ENCODE measurements at regions not wholly inside any gene's neighbourhood (a gene's known extent, or its start where the extent isn't known, plus 50 kb on each side); places are given as distances from the start of the nearest gene placed in this dataset.

DNA sequence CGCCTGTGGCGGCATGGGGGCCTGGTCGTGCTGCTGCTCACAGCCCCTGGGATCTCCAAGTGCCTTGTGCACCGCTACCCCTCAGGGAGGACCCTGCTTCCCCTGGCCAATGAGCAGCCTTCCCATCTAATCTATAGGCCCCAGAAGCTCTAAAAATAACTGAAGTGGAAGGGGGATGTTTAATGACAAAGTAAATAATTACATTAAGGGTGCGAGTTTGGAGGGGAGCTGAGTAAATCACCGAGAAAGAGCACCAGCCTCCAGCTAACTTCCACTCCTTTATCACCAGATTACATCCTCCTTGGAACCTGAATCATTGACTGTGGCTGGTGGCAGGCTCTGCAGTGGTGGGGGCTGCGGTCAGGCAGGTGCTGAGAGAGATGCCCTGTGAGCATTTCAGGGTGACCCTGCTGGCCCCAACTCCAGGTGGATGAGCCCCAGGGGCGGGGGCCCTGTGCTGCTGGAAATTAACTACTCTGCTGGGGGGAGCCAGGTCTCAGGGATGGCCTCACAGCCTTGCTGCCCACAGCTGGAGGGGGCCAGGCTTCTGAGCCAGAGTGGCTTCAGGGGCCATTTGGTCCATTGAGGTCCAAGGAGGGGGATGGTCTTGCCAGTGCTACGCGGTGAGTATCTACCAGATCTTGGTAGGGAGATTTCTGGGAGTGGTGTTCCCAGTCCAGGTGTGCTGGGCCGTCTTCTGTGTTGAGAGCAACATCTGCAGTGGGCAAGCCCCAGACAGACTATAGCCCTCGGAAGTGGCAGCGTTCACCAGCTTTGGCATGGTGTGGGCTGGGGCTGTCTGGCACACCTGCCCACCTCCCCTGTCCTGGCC, 74.2 kb downstream of the GLI2 start:
- no peak for DNase-seq

DNA sequence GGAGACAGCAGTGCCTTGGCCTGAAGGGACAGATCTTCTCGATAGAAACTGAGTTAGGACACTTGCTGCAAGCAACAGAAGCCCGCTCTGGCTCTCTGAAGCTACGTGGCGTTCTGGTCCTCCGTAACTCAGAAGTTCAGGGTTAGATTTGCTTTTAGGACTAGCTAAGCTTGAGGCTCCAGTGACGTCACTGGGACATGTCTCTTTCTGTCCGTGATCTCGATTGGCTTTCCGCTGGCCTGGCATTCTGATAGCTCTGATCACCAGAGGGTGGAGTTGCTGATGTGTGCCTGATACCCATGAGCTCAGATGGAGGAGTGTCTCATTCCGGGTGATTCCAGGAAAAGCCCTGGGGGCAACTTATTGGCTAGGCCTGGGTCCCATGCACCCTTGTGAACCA, 75.0 kb downstream of the GLI2 start:
- no peak for DNase-seq

DNA sequence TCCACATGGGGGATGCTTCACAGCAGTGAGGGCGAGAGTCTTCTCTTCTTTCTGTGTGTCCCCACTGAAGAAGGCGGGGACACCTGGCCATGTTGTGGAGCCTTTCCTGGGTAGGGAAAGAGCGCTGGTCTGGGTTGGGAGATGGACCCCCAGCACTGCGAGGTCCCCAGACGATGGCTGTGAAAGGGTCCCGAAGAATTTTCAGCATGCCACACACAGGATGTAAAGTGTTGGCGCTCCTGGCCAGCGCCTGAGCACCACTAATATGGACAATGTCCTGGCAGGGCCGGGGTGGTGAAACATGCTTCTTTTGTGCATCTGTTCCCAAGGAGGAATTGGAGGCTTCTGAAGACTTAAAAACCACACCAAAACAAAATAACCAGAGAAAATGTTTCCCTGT, 77.2 kb downstream of the GLI2 start:
- no peak for DNase-seq

DNA sequence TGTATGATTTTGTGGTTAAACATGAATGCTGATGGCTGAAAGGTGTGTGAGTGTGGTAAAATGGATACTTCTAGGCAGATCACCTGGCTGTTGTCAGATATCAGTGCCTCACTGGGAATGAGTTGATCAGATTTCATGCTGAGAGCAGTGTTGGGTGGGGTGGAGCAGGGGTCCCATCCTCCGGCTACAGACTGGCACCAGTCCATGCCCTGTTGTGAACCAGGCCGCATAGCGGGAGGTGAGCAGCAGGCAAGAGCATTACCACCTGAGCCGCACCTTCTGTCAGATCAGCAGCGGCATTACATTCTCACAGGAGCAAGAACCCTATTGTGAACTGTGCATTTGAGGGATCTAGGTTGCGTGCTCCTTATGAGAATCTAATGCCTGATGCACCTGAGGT, 78.7 kb downstream of the GLI2 start:
- DNase-seq, result no peak

DNA sequence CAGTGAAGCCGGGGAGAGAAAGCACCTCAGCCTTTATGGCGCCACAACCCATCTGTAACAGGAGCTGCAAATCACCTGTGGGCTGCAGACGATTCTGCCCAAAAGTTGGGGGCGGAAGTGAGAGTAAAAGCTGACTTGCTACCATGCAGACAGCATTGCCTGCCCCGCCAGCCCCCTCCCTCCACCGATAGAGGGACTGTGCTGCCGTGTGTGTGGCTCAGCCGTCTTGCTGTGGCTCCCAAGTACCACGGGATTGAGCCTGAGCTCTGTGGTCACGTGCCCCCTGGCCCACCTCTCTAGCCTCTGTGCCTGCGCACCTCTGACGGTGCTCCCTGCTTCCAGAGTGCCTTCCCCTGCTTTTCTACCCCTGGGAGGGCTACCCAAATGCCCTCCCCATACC, 79.6 kb downstream of the GLI2 start:
- no peak for DNase-seq

DNA sequence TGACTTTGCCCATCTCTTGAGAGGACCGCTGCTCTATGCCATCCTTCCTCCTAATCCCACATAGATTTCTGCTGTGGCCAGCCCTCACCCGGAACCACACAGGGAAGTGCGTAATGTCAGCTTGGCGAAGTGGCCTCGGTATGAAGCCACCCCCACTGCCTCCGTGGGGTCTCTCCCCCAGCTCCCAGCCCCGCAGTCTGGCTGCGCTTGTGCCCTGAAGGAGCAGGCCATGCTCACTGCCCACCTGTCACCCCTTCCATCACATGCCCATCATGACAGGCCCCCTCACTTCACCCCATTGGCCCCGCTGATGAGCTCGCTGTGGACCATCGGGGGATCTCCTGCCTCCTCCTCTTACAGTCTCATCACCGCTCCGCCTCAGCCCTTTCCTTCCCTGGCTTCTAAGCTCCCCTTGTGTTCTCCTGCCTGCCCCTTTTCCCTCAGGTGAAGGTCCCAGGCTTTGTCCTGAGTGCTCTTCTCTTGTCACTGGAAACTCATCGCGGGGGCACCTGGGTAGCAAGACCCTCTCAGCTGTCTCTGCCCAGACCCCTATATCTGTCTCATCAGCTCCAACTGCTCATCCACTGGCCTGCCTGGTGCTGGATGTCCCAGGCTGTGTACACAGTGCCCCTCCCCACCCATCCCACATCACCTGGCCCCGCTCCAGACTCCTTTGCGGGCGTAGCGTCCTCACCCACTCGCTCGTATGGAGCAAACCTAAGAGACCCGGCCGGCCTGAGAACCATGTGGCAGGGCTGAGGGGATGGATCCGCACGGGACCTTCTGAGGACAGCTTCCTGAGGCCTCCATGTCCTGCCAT, 81.7 kb downstream of the GLI2 start:
- no peak for DNase-seq

DNA sequence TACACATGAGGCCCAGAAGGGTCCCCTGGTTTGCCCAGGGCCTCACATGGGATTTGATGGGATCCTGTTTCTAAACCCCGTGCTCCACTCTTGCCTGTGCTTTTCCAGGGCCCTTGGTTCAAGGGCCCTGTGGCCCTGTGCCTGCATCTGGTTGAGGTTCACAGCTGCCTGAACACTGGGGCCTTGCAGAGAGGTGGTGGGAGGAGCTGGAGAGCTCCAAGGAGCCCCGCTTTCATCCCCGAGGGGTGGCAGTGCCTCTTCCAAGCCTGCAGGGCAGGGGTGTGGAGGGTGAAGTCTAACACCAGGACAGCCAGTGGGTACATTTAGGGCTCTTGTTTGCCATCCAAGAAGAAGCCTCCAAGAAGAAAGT, 82.3 kb downstream of the GLI2 start:
- DNase-seq, result no peak

DNA sequence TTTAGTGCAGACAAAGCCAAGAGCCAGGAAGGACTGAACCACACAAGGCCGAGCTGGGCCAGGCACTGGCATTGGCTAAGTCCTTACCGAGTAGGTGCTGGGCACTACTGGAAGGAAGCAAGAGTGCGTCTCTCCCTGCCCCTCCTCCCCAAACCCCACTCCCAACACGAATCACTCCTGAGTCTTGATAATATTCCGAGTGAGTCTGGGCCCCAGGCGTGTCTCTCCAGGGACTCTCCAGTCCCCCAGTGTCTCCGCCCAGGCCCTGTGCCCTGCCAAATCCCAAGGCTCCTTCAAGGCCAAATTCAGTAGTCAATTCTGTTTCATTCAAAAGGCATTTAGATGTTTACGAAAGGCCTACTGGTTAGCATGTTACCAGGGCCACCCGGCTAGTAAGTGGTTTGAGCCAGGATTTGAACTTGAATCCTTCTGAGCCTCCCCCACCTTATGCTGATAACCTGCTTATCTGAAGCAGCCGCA, 82.8 kb downstream of the GLI2 start:
- DNase-seq, result no peak

DNA sequence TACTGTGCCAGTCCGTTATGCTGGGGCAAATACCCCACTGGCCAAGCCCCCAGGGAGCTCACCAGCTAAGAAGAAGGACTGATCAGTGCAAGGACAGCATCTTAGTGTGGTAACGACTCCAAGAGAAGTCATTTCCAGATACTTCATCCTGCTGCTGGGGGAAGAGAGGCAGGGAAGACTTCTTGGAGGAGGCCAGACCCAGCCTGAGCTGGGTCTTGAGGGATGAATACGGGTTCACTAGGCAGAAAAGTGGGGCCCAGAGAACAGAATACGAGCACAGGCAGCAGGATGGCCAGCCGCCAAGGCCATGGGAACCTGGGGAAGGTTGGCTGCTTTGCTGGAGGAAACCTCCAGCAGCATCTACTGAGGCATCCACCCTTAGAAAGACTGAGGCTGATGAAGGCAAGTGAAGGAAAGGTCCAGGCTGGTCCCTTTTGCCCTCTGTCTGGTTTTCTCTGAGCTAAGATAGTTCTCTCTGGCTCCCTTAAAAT, 84.1 kb downstream of the GLI2 start:
- no peak for DNase-seq

DNA sequence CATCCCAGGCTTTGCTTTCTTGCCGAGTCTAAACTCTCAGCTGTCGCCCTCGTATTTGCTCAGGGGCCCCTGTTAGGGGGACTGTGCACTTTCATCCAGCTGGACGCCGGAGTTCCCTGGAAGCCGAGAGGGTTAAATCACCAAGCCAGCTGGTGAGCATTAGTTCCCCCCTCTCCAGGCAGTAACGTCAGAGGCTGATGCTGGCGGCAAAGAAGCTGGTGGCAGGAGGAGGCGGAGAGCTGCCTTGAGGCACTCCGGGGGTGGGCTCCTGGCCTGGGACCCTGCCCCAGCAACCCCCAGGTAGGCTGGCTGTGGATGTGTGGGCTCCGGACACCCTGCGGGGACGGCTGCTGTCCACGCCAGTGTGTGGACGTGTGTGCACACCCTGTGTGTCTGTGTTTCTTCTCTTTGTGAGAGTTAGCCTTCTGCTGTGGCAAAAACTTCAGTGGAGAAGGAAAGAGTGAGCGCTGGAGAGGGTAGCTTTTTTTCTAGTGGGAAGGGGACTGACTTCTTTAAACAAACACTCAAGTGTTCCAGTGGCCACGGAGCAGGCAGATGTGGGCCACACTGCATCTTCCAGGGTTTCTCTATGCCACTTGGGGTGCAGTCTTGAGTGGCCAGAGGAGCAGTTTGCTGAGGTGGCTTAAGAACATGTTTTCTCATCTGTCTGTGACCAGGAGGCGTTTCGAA, 84.7 kb downstream of the GLI2 start:
- DNase-seq, result no peak

DNA sequence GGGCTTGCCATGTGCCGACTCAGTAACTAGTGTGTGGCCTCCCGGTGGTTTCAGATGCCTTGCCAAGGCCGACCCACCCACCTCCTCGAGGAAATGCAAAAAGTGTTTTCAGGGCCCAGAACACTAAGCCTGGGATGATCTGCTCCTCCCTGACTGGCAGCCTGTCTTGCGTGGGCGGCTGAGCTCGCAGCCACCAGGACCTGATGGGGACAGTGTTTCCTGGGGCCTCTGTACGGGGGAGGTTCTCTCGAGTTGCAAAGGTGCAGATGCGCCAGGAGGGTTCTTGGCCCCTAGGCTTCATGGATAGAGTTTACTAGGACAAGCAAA, 85.2 kb downstream of the GLI2 start:
- no peak for DNase-seq

DNA sequence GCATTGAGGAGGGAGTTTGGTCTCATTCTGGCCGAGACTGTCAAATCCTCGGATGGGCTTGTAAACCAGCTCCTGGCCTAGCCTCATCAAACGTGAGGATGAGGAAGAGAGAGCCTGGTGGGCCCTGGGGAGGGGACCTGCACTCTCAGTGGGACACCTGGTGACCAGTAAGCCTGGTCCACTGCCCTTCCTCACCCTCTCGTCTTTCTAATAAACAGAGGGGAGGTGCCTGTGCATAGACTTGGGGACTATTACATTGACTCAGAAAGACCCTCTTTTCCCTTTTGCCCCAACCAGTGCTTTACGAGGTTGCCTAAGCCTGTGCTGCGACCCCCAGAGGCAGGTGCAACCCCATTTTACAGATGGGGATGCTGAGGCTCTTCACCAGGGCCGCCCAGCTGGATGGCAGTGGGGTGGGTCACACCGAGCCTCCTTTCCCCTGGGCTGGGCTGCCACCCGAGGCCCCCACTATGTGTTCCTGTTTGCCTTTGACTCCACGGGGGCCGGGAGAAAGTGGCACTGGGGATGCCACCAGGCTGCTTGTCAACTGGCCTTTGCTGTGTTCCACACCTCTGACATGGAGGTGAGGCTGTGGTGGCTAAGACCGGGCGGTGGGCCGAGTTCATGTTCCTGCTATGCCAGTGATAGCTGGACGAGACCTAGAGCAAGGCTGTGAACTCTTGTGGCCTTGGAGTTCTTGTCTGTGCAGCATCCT, 85.9 kb downstream of the GLI2 start:
- no peak for DNase-seq

DNA sequence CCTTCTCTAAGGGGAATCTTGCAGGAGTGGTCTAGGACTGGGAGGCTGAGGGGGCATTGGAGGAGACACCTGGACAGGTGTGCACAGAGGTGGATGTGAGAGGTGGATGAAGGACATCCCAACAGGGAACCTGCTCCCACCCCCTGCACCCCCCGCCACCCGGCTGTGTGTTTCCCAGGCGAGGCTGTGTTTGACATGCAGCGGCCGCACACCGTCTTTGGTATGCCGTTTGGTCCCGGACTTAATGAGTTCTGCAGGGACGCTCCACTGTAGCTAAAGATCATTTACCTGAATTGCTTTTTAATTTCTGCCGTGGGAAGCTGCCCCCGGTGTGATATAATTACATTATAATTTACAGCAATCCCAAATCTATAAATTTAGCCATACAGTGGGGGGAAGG, 87.3 kb downstream of the GLI2 start:
- DNase-seq, result no peak

DNA sequence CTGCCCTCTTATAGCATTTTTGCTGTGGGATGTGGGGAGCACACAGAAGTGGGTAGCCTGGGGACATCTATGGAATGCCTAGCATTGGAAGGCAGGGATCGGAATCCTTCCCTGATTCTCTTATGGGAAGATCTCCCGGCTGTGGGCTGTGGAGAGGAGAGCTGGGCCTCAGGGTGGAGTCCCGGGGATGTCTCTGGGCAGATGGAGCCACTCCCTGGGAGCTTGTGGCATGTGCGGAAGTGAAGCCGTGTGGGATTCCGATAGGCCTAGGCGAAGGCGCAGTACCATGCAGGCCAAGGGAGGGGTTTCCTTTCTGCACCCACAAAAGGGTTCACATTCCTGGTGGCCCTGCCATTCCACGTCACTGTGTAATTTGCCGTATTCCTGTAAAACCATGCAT, 87.9 kb downstream of the GLI2 start:
- DNase-seq, result no peak

DNA sequence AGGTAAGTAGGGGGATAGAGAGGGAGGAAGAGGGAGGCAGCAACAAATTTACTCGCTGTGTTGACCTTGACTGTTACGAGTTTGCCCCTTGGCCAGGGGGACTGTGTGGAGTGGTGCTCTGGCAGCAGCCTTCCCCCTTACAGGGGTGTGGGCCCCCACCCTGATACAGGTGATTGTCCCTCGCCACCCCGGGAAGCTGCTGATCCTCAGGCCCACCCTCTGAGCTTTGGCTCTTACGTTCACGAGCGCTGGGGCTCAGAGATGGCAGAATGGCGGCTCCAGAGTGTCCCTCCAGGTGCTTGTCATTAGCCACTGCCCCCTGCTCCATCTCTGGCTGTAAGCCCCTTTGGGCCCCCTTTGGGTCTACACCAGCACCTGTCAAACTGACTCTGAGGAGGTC, 88.6 kb downstream of the GLI2 start:
- DNase-seq, result no peak

DNA sequence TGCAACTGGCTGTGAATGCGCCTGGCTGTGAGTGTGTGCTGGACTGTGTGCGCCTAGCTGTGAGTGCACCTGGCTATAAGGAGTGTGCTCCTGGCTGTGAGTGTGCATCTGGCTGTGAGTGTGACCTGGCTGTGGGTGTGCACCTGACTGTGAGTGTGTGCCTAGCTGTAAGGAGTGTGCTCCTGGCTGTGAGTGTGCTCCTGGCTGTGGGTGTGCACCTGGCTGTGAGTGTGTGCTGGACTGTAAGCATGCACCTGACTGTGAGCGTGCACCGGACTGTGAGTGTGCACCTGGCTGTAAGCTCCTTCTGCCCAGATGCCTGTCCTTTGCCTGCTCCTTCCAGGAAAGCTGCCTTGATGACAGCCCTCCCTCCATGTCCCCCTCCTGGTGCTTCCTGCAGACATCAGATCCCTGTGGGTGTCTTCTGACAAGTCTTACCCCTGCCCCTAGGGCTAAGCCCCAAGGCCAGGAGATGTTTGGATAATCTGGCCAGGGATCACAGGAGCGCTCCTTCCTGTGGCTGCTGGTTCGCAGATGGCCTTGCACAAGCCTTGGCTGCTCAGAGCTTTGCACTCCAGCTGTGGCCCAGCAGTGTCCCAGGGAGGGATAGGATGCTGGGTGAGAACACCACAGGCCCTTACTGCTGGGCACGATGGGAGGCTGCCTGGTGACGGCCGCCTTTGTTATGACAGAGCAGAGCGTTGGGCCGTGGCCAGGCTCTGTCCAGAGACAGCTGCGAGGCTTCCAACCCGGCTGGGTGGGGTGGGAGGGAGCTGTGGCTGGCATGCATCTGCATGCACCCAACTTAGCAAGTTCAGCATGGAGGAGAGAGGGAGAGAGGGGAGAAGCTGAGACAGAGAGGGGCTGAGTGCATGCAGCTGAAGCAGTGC, 89.9 kb downstream of the GLI2 start:
- no peak for DNase-seq

DNA sequence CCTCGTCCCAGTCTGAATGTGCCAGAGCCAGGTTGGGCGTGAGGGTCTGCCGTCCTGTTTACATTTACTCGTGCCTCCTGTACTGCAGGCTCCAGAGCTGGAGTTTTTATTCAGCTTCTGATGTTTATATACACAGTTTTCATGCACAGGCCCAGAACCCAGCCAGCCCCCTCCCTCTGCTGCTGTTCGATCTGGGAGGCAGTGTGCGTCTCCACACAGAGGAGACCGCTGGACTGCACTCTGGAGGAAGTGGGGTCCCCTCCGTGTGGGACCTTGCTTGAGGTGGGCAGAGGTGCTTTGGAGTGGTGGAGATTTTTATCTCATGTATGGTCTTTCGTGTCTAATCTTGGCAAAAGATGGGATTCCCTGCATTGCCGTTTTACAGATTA, 90.6 kb downstream of the GLI2 start:
- DNase-seq, result no peak

DNA sequence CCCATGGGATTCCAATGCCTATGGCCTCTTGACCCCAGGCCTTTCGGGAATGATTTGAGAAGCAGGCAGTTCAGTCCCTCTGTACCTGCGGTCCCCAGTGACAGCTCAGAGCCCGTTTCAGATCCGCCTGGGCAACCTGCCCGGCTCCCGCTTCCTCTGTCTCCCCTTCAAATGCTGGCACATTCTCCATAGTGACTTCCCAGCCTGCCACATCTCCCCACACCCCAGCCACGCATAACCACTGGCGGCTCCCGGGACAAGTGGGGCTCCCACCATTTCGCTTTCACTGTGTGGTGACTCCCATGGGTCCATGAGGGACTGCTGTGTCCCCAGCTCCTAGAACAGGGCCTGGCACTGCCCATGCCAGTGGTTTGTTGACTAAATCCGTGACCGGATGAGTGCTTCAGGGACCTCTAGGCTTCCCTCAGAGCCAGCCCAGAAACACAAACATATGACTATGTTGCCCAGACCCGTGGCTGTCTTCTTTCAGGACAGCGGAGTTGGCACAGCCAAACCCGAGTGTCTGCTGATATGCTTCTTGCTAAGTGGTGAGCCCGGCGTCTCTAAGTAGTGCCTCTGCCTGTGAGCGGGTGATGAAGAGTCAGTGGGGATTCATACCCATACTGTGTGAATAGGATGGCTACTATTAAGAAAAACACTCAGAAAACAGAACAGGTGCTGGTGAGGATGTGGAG, 91.2 kb downstream of the GLI2 start:
- no peak for DNase-seq

DNA sequence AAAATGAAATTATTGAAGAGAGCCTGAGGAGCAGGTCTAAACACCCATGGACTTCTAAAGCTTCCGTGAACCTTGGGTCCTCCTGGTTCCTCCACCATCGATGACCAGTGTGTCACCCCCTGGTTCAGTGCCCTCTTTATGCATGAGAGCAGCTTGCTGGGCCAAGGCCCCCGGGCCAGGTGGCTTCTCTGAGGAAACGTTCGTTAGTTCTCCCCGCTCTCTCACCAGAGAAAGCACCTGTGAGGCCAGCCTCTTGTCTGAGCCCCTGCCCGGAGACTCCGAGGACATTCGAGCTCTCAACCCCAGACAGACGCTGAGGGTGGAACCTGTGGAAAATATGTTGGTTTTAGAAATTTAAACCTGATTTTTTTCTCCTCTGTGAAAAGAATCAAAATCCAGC, 92.4 kb downstream of the GLI2 start:
- no peak for DNase-seq

DNA sequence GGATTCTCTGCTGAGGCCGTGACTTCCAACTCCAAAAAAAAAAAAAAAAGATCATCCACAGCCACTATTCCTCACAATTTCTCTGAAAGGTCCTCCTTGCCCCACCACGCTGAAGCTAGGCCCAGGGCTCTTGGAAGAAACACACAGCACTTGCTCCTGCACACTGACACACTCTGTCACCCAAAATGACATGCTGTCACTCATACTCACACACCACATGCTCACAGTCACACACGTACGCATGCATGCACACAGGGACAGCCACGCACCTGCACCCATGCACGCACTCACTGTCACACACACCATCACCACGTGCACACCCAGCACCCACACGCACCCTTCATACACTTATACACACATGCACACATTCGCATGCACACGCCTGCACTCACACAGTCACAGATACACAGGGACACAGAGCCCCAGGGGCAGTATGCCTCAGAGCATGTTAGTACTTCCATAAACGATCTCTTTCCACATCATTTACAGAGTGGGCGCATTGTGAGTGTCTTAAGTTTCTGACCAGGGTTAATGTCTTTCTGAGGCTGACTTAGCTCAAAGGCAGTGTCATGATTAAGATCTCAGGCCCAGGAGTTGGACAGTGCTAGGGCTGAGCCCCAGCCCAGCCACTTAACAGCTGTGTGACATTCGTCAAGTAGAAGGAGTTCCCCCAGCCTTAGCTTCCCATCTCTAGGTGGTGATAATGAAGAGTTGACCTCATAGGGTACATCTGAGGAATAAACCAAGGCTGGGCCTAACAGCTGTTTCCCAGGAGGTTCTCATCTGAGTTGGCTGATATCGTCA, 93.4 kb downstream of the GLI2 start:
- no peak for DNase-seq

DNA sequence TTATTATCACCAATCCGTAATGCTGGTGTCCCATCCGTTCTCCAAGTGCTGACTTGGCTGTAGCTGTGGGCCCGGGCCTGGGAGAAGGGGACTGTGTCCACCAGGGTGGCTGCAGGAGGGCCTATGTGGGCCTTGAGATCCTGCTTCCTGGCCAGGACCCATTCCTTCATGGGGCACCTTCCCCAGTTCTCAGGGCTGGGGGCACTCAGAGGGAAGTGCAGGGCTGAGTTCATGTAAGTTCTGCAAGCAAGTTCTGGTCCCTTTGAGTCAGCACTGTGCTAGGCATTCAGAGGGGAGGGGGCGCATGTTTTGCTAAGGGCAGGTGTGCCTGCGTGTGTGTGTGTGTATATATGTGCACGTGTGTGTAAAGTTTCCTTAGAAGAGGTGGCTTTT, 94.0 kb downstream of the GLI2 start:
- DNase-seq, result no peak

Measured in activated effector memory CD4-positive, alpha-beta T cell treated with Interleukin-2 at 50 U/mL for 16 hours (primary cell).